SK-N-SH treated with all-trans-retinoic acid at 6 μM for 48 hours (cell line): ENCODE measurements at regions not wholly inside any gene's neighbourhood (a gene's known extent, or its start where the extent isn't known, plus 50 kb on each side); places are given as distances from the start of the nearest gene placed in this dataset.

Source experiments
- ARNTL ChIP-seq: fragments of 450-650 bp; formaldehyde crosslinking; IDR thresholded peaks from 2 replicates; pipeline ENCODE4 v1.5.0; 2020; ENCODE audit warnings: low read depth, mild to moderate bottlenecking, moderate library complexity, borderline replicate concordance
- BACH2 ChIP-seq: fragments of 250-450 bp; sonication (Bioruptor Pico); IDR thresholded peaks from 2 replicates; pipeline ENCODE4 v1.9.0; 2021; ENCODE audit warnings: mild to moderate bottlenecking, borderline replicate concordance
- CSDC2 ChIP-seq: fragments of 250-450 bp; sonication (Bioruptor Pico); IDR thresholded peaks from 2 replicates; pipeline ENCODE4 v1.5.0; 2020; ENCODE audit warnings: mild to moderate bottlenecking, moderate library complexity
- GLIS3 ChIP-seq: fragments of 250-450 bp; sonication (Bioruptor Pico); IDR thresholded peaks from 2 replicates; pipeline ENCODE4 v1.5.0; 2020; ENCODE audit warnings: mild to moderate bottlenecking, moderate library complexity
- POU6F1 ChIP-seq: fragments of 250-450 bp; sonication (Bioruptor Pico); IDR thresholded peaks from 2 replicates; pipeline ENCODE4 v1.8.0; 2021; ENCODE audit warnings: low read depth, mild to moderate bottlenecking, moderate library complexity, borderline replicate concordance
- RARB ChIP-seq: fragments of 250-450 bp; sonication (Bioruptor Pico); IDR thresholded peaks from 2 replicates; pipeline ENCODE4 v1.8.0; 2021; ENCODE audit warnings: mild to moderate bottlenecking, moderate library complexity
- SNAI2 ChIP-seq: fragments of 250-450 bp; sonication (Bioruptor Pico); IDR thresholded peaks from 2 replicates; pipeline ENCODE4 v1.5.0; 2020; ENCODE audit warnings: mild to moderate bottlenecking, moderate library complexity
- TCF4 ChIP-seq: fragments of 250-450 bp; sonication (Bioruptor Pico); IDR thresholded peaks from 2 replicates; pipeline ENCODE4 v1.8.0; 2021; ENCODE audit warnings: mild to moderate bottlenecking, moderate library complexity, borderline replicate concordance
- ZFP3 ChIP-seq: fragments of 250-450 bp; sonication (Bioruptor Pico); IDR thresholded peaks from 2 replicates; pipeline ENCODE4 v1.5.0; 2020; ENCODE audit warnings: mild to moderate bottlenecking, moderate library complexity
- ZFP30 ChIP-seq: fragments of 450-650 bp; formaldehyde crosslinking; IDR thresholded peaks from 2 replicates; pipeline ENCODE4 v1.5.0; 2022; ENCODE audit warnings: mild to moderate bottlenecking, moderate library complexity
- ZNF8 ChIP-seq: fragments of 450-650 bp; formaldehyde crosslinking; IDR thresholded peaks from 2 replicates; pipeline ENCODE4 v1.5.0; 2020; ENCODE audit warnings: mild to moderate bottlenecking, moderate library complexity
- TF ChIP-seq, protein P1 (sequence below): fragments of 250-450 bp; sonication (Bioruptor Pico); IDR thresholded peaks from 2 replicates; pipeline ENCODE4 v1.5.1; 2020; ENCODE audit warnings: low read depth, mild to moderate bottlenecking, moderate library complexity
- TF ChIP-seq, protein P2 (sequence below): fragments of 250-450 bp; sonication (Bioruptor Pico); IDR thresholded peaks from 2 replicates; pipeline ENCODE4 v1.8.0; 2020; ENCODE audit warnings: mild to moderate bottlenecking, moderate library complexity, borderline replicate concordance

- TF ChIP-seq RARB (CRISPR knock-in tag) (no peak), SNAI2 (CRISPR knock-in tag) (no peak), CSDC2 (CRISPR knock-in tag) (no peak), ZNF8 (CRISPR knock-in tag) (no peak), ZFP30 (CRISPR knock-in tag) (no peak), ZFP3 (no peak), BACH2 (CRISPR knock-in tag) (no peak), GLIS3 (no peak), POU6F1 (CRISPR knock-in tag) (no peak), ARNTL (CRISPR knock-in tag) (no peak), TCF4 (CRISPR knock-in tag) (no peak)
- TF ChIP-seq, protein P1, sequence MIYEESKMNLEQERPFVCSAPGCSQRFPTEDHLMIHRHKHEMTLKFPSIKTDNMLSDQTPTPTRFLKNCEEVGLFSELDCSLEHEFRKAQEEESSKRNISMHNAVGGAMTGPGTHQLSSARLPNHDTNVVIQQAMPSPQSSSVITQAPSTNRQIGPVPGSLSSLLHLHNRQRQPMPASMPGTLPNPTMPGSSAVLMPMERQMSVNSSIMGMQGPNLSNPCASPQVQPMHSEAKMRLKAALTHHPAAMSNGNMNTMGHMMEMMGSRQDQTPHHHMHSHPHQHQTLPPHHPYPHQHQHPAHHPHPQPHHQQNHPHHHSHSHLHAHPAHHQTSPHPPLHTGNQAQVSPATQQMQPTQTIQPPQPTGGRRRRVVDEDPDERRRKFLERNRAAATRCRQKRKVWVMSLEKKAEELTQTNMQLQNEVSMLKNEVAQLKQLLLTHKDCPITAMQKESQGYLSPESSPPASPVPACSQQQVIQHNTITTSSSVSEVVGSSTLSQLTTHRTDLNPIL (CRISPR knock-in tag) = no peak
- TF ChIP-seq, protein P2, sequence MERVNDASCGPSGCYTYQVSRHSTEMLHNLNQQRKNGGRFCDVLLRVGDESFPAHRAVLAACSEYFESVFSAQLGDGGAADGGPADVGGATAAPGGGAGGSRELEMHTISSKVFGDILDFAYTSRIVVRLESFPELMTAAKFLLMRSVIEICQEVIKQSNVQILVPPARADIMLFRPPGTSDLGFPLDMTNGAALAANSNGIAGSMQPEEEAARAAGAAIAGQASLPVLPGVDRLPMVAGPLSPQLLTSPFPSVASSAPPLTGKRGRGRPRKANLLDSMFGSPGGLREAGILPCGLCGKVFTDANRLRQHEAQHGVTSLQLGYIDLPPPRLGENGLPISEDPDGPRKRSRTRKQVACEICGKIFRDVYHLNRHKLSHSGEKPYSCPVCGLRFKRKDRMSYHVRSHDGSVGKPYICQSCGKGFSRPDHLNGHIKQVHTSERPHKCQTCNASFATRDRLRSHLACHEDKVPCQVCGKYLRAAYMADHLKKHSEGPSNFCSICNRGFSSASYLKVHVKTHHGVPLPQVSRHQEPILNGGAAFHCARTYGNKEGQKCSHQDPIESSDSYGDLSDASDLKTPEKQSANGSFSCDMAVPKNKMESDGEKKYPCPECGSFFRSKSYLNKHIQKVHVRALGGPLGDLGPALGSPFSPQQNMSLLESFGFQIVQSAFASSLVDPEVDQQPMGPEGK (CRISPR knock-in tag) = no peak
Measured at GRCh38 chr18:45542043-45542442, 73.2 kb upstream of the SLC14A2 start.
